Activated T-cell treated with anti-CD3 and anti-CD28 coated beads, Interleukin-2, amount 50 U/mL, for 4 hours (primary cell): ENCODE measurements at regions not wholly inside any gene's neighbourhood (a gene's known extent, or its start where the extent isn't known, plus 50 kb on each side); places are given as distances from the start of the nearest gene placed in this dataset.
"Not testable (repeated sequence)": the region's sequence is repeated elsewhere in the genome, so short reads cannot be mapped to it uniquely, and the experiment has no call there.

ENCODE experiments used
- ATAC-seq, 2 donors: fragments of 200-7000 bp; cut with Tn5 transposase; one replicate each; pipeline ENCODE4 v1.10.0; 2021
- DNase-seq: peaks from one replicate; pipeline ENCODE4 v3.0.0-alpha.2; 2020
- H3K27me3 Mint-ChIP-seq: one replicate; pipeline ENCODE4 v1.8.0; 2021; ENCODE audit warnings: low read depth, mixed read lengths
- H3K36me3 Mint-ChIP-seq: one replicate; pipeline ENCODE4 v1.8.0; 2022; ENCODE audit warnings: mixed read lengths; ENCODE audit not compliant: insufficient read depth
- H3K4me1 Mint-ChIP-seq: one replicate; pipeline ENCODE4 v1.8.0; 2021; ENCODE audit warnings: low read depth, mixed read lengths
- H3K4me3 Mint-ChIP-seq: one replicate; pipeline ENCODE4 v1.8.0; 2021; ENCODE audit warnings: mild to moderate bottlenecking, moderate library complexity, mixed read lengths
- H3K9me3 Mint-ChIP-seq: one replicate; pipeline ENCODE4 v1.8.0; 2021; ENCODE audit warnings: mixed read lengths

GRCh38 chr18:63071701-63072141, 247.8 kb downstream of the BCL2 start:
- Mint-ChIP-seq H3K4me3 (no peak overlapping the region), H3K4me1 (peaks cover 9% of the 10 kb centered on the region), H3K36me3 (no peaks in the 10 kb centered on the region), H3K9me3 (no peaks in the 10 kb centered on the region), H3K27me3 (no peaks in the 10 kb centered on the region)
- DNase-seq (no peak), ATAC-seq (no peak)

DNA sequence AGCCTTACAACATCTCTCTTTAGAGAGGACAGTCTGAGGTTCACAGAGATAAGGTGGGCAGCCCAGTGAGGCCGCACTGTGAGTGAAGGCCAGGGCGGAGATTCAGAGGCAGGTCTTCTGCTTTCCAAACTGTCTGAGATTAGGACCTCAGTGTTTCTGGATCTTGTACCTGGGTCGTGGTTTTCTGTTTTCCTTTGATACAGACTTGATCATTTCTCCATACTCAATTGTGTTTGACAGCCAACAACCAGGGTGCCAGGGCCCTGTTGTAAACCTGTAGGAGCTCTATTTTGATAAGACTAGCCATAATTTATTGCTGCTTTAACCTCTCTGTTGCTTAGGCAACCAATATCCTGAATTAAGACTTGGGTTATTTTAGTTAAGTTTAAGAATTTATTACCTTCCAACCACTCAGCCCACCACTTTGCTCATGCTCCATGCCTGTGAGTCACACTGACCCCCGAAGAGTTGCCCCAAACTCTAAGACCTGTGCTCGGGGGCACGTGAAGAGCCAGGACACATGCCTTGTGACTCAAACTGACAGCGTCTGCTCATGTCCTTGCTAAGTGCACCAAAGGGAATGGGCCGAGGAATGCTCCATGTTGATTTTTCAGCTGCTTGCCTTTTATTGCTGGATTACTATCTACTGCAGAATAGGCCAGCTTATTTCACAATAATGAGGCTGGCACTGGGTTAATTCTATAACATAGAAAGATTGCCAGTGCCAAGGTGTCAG, 248.6 kb downstream of the BCL2 start:
- H3K4me1 Mint-ChIP-seq, result peaks cover 9% of the 10 kb centered on the region
- no peaks in the 10 kb centered on the region for H3K27me3 Mint-ChIP-seq
- no peak for DNase-seq
- no peaks in the 10 kb centered on the region for H3K9me3 Mint-ChIP-seq
- no peak overlapping the region for H3K4me3 Mint-ChIP-seq
- ATAC-seq, result no peak
- no peaks in the 10 kb centered on the region for H3K36me3 Mint-ChIP-seq

GRCh38 chr18:63069496-63069895, 250.1 kb downstream of the BCL2 start:
- H3K36me3 Mint-ChIP-seq, result no peaks in the 10 kb centered on the region
- DNase-seq (no peak), ATAC-seq (no peak)
- H3K27me3 Mint-ChIP-seq, result peaks cover 7% of the 10 kb centered on the region
- no peak overlapping the region for H3K4me3 Mint-ChIP-seq
- no peaks in the 10 kb centered on the region for H3K9me3 Mint-ChIP-seq
- no peaks in the 10 kb centered on the region for H3K4me1 Mint-ChIP-seq

DNA sequence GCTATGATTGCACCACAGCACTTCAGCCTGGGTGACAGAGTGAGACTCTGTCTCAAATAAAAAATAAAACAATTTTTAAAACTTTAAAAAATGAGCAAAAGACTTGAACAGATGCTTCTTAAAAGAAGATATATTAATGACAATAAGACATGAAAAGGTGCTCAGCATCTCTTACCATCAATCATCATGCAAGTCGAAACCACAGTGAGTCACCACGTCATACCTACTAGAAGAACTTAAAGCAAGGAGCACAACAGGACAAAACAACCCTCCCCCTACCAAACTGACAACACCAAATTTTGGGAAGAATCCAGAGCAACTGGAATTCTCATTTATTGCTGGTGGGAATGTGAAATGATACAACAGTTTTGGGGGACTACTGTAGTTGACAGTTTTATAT, 251.6 kb downstream of the BCL2 start:
- no peak for DNase-seq
- peaks cover 11% of the 10 kb centered on the region for H3K27me3 Mint-ChIP-seq
- H3K4me3 Mint-ChIP-seq, result no peak overlapping the region
- H3K4me1 Mint-ChIP-seq, result no peaks in the 10 kb centered on the region
- H3K36me3 Mint-ChIP-seq, result no peaks in the 10 kb centered on the region
- peak; percentile 58 to 60 for ATAC-seq
- no peaks in the 10 kb centered on the region for H3K9me3 Mint-ChIP-seq

DNA sequence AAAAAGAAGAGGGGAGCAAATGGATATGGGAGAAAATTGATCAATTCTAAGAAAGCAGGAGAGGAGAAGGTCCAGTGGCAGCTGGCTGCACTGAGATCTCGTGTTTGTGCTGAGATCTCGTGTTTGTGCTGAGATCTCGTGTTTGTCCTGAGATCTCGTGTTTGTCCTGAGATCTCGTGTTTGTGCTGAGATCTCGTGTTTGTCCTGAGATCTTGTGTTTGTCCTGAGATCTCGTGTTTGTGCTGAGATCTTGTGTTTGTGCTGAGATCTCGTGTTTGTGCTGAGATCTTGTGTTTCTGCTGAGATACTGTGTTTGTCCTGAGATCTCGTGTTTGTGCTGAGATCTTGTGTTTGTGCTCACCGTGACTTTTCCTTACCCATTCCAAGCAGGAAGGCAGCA, 254.4 kb downstream of the BCL2 start:
- ATAC-seq (no peak), DNase-seq (no peak)
- Mint-ChIP-seq H3K4me1 (no peaks in the 10 kb centered on the region), H3K36me3 (no peaks in the 10 kb centered on the region), H3K4me3 (no peak overlapping the region), H3K27me3 (peaks cover 11% of the 10 kb centered on the region), H3K9me3 (no peaks in the 10 kb centered on the region)

DNA sequence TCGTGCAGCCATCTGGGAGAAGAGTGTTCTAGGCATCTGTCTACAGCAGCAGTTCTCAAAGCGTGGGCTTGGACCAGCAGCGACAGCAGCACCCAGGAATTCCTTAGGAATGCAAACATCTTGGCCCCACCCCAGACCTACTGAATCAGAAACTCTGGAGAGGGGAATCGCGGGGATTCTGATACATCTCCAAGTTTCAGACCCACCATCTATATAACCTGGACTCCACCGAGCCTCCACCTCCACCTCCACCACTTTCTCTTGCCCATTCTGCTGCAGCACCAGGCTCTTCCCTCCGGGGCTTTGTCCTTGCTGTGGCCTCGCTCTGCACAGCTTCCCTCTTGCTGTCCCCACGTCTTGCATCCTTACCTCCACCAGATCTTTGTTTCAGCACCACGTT, 256.4 kb downstream of the BCL2 start:
- H3K36me3 Mint-ChIP-seq, result no peaks in the 10 kb centered on the region
- H3K4me3 Mint-ChIP-seq, result no peak overlapping the region
- no peaks in the 10 kb centered on the region for H3K4me1 Mint-ChIP-seq
- H3K9me3 Mint-ChIP-seq, result no peaks in the 10 kb centered on the region
- peaks cover 11% of the 10 kb centered on the region for H3K27me3 Mint-ChIP-seq
- no peak for DNase-seq
- ATAC-seq, result no peak

- H3K27me3 Mint-ChIP-seq, result peaks cover 11% of the 10 kb centered on the region
- ATAC-seq (no peak), DNase-seq (no peak)
- no peaks in the 10 kb centered on the region for H3K36me3 Mint-ChIP-seq
- no peaks in the 10 kb centered on the region for H3K4me1 Mint-ChIP-seq
- H3K4me3 Mint-ChIP-seq, result no peak overlapping the region
- H3K9me3 Mint-ChIP-seq, result no peaks in the 10 kb centered on the region
Observed at GRCh38 chr18:63062246-63062645, 257.3 kb downstream of the BCL2 start.

DNA sequence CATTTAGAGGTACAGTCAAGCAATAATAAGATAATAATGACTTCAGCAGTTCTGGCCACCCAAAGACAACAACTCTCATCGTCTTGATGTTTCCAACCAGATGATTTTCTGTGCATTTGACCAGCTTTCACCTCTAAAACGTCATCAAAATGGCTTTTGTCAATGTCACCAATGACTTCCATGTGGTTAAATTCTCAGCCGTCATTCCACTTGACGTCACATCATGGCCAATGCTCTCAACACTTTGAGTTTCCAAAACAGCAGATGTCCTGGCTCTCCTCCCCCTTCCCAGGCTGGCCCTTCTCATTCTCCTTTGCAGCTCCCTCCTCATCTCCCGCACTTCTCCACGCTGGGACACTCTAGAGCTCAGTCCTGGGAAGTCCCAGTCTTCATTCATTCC, 258.3 kb downstream of the BCL2 start:
- DNase-seq (no peak), ATAC-seq (no peak)
- no peak overlapping the region for H3K4me3 Mint-ChIP-seq
- peaks cover 11% of the 10 kb centered on the region for H3K27me3 Mint-ChIP-seq
- H3K4me1 Mint-ChIP-seq, result no peaks in the 10 kb centered on the region
- H3K36me3 Mint-ChIP-seq, result no peaks in the 10 kb centered on the region
- H3K9me3 Mint-ChIP-seq, result no peaks in the 10 kb centered on the region

DNA sequence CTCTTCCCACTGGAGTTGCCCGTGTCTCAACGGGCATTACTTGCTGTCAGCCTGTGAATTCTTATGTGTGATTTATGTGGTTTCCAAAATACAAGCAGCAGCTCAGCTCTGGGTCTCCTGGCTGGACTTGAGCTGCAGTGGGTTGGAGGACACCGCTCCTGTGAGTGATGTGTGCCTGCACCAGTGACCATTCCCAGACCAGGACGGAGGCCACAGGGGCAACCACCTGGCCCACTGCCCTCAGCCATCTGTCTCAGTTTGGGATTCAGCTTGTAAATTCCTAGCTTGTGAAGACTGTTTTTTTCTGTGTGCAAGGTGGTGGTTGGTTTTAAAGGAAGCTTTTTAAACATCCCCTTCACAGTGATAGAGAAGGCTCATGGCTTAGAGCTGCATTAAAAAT, 261.0 kb downstream of the BCL2 start:
- Mint-ChIP-seq H3K27me3 (no peaks in the 10 kb centered on the region), H3K4me3 (no peak overlapping the region), H3K36me3 (no peaks in the 10 kb centered on the region), H3K4me1 (peaks cover 6% of the 10 kb centered on the region), H3K9me3 (no peaks in the 10 kb centered on the region)
- DNase-seq, result no peak
- ATAC-seq, result no peak

GRCh38 chr18:63057707-63058106, 261.9 kb downstream of the BCL2 start:
- DNase-seq (no peak), ATAC-seq (no peak)
- H3K27me3 Mint-ChIP-seq, result no peaks in the 10 kb centered on the region
- no peak overlapping the region for H3K4me3 Mint-ChIP-seq
- no peaks in the 10 kb centered on the region for H3K9me3 Mint-ChIP-seq
- H3K4me1 Mint-ChIP-seq, result peaks cover 6% of the 10 kb centered on the region
- H3K36me3 Mint-ChIP-seq, result no peaks in the 10 kb centered on the region

GRCh38 chr18:63054901-63055584, 264.5 kb downstream of the BCL2 start:
- Mint-ChIP-seq H3K4me3 (no peak overlapping the region), H3K9me3 (no peaks in the 10 kb centered on the region), H3K36me3 (no peaks in the 10 kb centered on the region), H3K27me3 (no peaks in the 10 kb centered on the region), H3K4me1 (peaks cover 12% of the 10 kb centered on the region)
- no peak for DNase-seq
- no peak for ATAC-seq

DNA sequence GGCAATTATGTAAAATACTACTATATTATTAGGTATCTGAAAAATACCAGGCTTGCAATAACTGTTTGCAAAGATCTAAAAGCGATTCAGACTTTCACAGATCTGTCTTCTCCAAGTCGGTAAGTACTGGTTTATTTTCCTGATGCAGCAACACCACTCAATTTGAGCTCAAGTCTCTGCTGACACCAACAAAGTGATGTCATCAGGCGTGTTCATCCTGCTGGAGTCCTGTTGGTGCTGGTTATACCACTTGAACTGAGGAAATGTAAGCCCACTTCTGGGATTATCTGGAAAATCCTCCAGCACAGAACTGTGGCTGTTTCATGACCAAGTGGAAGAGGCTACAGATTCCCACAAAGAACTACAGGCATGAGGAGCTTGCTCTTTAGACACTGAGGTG, 267.6 kb downstream of the BCL2 start:
- Mint-ChIP-seq H3K27me3 (no peaks in the 10 kb centered on the region), H3K9me3 (no peaks in the 10 kb centered on the region), H3K4me3 (no peak overlapping the region), H3K4me1 (peaks cover 17% of the 10 kb centered on the region), H3K36me3 (no peaks in the 10 kb centered on the region)
- ATAC-seq, result no peak
- no peak for DNase-seq

DNA sequence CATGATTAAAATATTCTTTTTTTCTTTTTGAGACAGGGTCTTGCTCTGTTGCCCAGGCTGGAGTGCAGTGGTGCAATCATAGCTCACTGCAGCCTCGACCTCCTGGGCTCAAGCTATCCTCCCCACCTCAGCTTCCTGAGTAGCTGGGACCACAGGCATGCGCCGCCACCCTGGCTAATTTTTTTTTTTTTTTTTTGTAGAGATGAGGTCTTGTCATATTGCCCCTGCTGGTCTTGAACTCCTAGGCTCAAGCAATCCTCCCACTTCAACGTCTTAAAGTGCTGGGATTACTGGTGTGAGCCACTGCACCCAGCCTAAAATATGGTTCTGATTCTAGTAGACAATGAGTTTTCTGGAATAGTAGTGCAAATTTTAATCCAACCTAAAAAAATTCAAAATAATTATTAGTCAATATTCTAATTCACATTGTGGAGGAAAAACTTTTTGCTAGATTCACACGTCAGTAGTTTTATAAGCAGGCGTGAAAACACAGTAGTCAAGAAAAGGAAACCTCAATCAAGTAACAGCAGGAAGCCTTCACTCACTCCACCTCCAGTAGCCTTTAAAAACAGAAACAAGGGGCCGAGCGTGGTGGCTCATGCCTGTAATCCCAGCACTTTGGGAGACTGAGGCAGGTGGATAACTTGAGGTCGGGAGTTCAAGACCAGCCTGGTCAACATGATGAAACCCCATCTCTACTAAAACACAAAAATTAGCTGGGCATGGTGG, 268.7 kb downstream of the BCL2 start:
- ATAC-seq, H3K9me3 Mint-ChIP-seq, H3K36me3 Mint-ChIP-seq, H3K4me3 Mint-ChIP-seq, H3K27me3 Mint-ChIP-seq, DNase-seq: not testable (repeated sequence)
- peaks cover 17% of the 10 kb centered on the region for H3K4me1 Mint-ChIP-seq

GRCh38 chr18:63046375-63046774, 273.2 kb downstream of the BCL2 start:
- no peak overlapping the region for H3K4me3 Mint-ChIP-seq
- DNase-seq (no peak), ATAC-seq (no peak)
- H3K36me3 Mint-ChIP-seq, result no peaks in the 10 kb centered on the region
- H3K4me1 Mint-ChIP-seq, result peaks cover 10% of the 10 kb centered on the region
- H3K9me3 Mint-ChIP-seq, result peaks cover 8% of the 10 kb centered on the region
- H3K27me3 Mint-ChIP-seq, result peaks cover 2% of the 10 kb centered on the region

DNA sequence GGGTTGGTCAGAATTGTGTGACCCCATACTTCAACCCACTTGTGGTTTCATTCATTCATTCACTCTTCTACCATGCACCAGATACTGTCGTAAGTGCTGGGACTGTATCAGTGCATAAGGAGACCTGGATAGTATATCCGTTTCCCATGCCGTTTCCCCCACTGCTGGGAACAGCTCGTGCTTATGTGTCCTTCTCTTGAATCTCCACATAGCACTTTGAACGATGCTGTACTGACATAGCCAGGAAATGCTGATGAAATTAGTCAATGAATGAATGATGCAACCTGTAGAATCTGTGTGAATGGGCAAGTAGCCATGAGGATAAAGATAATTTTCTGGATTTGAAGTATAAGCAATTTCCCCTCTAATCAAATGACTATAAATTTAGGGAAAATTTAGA, 276.1 kb downstream of the BCL2 start:
- H3K4me3 Mint-ChIP-seq, result no peak overlapping the region
- H3K27me3 Mint-ChIP-seq, result peaks cover 5% of the 10 kb centered on the region
- DNase-seq, result no peak
- H3K4me1 Mint-ChIP-seq, result peaks cover 14% of the 10 kb centered on the region
- no peaks in the 10 kb centered on the region for H3K36me3 Mint-ChIP-seq
- H3K9me3 Mint-ChIP-seq, result peaks cover 13% of the 10 kb centered on the region
- ATAC-seq, result no peak
